Cerebellar cortex (tissue), 1 donor: ENCODE measurements at regions not wholly inside any gene's neighbourhood (a gene's known extent, or its start where the extent isn't known, plus 50 kb on each side); places are given as distances from the start of the nearest gene placed in this dataset.
A peak's percentile ranks its signal among the peaks of the same experiment; 100 is the strongest.

Experiments
- DNase-seq: peaks from one replicate; pipeline ENCODE4 v3.0.0-alpha.2; 2015; ENCODE audit warnings: low spot score

DNA sequence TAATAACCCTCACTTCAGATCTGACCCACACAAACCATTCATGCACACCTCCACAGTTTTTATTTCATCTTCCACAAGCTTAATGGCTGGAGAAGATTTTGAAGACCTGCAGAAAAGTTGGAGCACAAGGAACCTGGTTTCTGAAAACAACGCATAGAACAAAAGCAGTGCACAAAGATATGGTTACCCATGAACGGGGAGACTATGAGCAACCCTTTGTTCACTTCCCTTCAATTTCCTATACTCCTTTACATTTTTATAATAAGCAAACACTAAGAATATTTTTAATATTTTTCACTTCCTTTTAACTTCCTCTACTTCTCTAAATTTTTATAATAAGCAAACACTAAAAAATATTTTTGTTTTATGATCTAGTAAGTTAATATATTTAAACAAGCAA is 103.5 kb upstream of the UBE2E2 start:
- no peak for DNase-seq

DNA sequence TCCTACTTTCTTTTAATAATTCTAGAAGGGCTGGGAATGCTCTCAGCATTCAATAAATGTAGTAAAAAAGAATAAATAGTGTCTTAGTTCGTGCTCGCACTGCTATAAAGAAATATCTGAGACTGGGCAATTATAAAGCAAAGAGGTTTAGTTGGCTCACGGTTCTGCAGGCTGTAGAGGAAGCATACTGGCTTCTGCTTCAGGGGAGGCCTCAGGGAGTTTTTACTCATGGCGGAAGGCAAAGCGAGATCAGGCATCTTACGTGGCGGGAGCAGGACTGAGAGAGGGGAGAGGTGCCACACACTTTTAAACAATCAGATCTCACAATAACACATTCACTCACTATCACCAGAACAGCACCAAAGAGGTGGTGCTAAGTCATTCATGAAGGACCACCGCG is 103.0 kb upstream of the UBE2E2 start:
- no peak for DNase-seq

- no peak for DNase-seq
Measured at GRCh38 chr3:23103764-23104163, 99.4 kb upstream of the UBE2E2 start.

DNA sequence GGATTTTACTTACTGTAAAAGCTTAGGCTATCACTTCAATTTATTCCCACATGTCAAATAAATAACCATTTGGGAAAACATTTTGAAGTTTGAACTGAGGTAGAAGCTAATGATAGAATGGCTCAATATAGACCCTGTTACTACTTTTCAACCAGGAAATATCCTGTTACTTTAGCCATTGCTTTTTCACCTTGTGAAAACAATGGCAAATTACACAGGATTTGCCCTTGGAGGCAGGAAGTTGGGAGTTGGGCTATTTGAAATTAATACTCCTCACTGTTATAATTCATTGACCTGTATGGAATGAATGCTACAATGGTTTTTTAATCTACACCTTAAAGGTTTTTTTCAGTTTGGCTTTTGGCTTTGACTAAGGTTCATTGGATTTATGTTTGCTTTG is 98.1 kb upstream of the UBE2E2 start:
- DNase-seq: no peak

GRCh38 chr3:23106666-23107065 is 96.5 kb upstream of the UBE2E2 start:
- DNase-seq: no peak

DNA sequence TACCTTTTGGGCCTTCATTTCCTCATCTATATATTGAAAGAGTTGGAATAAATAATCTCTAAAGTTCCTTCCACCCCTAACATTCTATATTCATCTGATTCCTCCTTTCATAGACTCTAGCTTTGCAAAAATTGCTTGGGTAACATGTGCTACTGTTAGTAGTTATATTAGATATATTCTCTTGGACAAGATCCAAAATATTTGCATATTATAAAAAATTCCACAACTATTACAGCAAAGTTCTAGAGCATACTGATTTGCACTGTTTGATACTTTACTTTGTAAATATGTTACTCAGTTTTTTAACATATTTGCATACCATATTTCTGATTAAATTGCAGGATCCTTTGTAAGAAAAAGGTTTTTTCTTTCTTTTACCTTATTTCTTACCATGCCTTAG is 95.9 kb upstream of the UBE2E2 start:
- DNase-seq: no peak

- no peak for DNase-seq
Measured at GRCh38 chr3:23108451-23109057, 94.6 kb upstream of the UBE2E2 start.

DNA sequence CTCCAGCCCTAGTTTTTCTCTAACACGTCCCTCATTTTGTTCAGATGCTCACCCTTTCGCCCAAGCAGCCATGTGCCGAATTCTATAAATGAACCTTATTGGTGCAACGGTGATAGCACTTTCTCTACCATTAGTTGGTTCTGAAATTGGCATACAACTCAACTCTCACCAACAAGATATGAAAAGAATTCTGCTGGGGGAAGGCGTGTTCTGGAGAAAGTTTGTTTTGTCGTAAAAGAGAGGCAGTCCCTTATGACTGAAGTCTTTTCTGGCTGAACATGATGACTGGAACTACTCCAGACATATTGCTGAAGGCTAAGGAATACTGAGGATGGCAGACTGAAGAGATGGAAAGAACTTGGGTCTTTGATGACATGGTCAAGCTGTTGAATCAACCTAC is 91.8 kb upstream of the UBE2E2 start:
- no peak for DNase-seq

DNA sequence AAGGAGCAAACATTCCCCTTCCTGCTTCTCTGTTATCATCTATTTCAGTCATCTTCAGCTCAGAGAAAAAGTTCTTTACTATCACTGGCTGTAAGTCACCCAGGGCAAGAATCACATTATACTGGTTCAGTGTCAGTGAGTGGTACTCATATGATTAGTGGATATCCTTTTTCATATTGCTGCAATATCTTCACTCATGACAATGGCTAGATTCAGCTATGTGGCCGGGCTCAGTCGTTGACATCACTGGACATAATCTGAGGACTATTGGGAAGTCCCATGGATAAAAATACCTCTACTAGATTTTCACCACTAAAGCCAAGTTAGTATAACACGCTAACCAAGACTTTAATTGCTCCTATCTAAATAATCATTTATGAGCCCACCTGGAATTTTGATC is 91.3 kb upstream of the UBE2E2 start:
- no peak for DNase-seq

- DNase-seq: no peak
Measured at GRCh38 chr3:23112491-23112890, 90.6 kb upstream of the UBE2E2 start.

GRCh38 chr3:23113455-23114171 is 89.5 kb upstream of the UBE2E2 start:
- DNase-seq: no peak

GRCh38 chr3:23114432-23114831 is 88.7 kb upstream of the UBE2E2 start:
- peak; percentile 61 for DNase-seq

- no peak for DNase-seq
Measured at GRCh38 chr3:23115171-23115877, 87.8 kb upstream of the UBE2E2 start.

DNA sequence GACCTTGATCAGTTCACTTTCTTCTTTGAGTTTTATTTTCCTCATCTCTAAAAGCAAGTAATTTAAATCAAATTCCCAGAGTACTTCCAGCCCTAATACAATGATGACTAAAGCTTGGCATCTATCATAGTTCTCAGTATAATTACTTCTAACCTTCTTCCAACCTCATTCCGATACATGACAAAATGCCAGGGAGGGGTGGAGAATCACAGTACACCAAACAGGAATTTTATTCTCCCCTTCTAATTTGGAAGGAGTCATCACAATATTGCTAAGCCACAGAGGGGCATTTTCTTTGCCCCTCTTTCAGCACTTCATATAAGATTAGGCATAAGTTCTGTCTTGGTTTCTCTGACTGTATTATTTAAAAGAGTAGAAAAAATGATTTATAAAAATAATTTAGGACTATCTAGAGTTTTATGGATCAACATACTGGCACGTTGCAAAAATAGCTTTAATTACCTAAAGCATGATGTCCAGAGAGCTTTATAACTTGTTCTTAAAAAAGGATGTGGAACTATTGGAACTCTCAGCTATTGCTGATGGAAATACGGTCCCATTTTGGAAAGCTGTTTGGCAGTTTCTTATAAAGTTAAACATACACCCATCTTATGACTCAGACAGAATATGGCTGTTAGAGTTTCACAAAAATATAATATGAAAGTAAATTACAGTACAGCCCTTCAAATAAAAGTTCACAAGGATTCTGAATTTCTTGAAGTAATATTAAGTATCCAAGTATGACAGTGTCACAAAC is 86.9 kb upstream of the UBE2E2 start:
- no peak for DNase-seq

- DNase-seq: no peak
Measured at GRCh38 chr3:23117856-23118255, 85.3 kb upstream of the UBE2E2 start.

GRCh38 chr3:23127196-23127595 is 75.9 kb upstream of the UBE2E2 start:
- no peak for DNase-seq

GRCh38 chr3:23128655-23129054 is 74.5 kb upstream of the UBE2E2 start:
- no peak for DNase-seq

DNA sequence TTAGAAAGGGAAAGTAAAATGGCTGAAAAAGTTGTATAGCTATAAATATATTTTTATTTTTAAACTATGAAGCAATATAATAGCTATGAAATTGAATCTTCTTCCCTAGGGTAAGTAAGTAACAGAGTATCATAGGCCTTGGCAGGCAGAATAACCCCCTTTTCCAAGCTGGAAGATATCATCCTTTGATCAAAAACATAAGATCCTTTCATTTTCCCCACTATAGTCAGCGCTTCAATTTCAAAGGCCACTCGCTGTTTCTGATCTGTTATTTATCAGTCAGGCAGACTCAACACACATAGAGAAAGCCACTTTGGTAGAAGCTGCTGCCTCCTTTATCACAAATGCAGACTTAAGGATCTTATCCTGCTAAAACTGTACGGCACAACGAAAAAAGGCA is 74.0 kb upstream of the UBE2E2 start:
- DNase-seq: no peak

DNA sequence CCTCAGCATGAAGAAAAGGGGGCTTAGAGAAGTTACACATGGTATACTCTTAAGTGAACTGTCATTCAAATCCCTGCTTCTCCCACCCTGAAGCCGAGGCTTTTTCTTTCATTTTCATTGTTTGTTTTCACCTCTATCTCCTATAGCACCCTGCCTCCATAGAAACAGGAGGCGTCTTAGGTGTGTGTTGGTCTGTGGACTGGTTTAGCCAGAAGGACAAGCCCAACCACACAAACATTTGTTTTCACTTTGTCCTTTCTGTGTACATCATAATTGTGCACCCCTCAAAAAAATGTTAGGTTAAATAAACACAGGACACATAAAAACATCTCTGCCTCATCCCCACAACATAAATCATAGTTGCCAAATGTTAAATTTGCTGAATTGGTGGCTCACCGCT is 73.3 kb upstream of the UBE2E2 start:
- no peak for DNase-seq

DNA sequence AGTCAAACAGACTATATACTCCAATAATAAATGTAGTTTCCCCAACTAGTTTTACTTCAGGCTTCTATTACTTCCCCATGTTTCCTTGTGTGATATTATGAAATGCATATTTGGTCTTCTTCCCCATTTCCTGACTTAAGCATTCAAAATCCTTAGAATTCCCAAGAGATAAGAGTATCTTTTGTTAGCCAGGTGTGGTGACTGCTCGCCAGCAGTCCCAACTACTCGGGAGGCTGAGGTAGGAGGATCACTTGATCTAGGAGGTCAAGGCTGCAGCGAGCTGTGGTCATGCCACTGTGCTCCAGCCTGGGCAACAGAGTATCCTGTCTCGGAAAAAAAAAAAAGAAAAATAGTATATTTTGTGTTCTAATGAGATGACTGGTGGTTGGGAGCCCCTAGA is 72.7 kb upstream of the UBE2E2 start:
- no peak for DNase-seq

- DNase-seq: no peak
Measured at GRCh38 chr3:23135026-23135785, 67.9 kb upstream of the UBE2E2 start.

DNA sequence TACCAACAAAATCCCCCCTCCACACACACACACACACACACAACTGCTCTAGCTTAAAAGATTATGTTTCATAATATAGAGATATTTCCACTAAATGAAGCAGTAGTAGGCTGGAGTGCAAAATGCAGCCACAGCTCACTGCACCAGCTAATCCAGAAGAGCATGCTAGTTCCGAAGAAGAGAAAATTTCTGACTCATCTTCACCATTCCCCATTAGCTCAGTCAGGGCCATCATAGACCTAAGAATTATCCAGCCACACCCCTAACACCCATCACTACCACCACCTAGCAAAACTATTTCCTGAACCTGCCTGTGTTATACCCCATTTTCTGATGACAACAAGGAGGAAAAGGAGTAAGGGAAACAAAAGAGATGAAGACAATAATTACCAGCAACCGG is 67.1 kb upstream of the UBE2E2 start:
- no peak for DNase-seq
